ENCODE measurements at regions not wholly inside any gene's neighbourhood (a gene's known extent, or its start where the extent isn't known, plus 50 kb on each side); places are given as distances from the start of the nearest gene placed in this dataset.

DNA sequence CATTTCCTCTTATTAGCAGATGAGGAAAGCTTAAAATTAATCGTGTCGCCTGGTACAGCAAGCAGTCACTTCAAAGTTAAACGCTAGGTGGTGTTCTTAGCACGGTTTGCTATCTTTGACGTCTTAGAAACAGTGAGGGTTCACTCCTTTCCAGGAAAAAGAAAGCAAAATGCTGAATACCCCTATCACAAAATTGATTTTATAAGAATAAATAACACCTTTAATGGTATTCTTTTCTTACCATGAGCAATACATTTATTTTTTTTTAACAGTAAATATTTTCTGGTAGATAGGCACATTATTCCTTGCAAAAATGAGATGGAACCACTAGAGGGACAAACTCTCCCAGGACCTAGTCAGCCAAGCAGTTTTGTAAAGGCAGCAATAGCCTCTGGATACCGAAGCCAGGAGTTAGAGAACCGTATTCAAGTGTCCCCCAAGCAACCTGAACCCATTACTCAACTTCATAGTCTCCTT lies 153.9 kb downstream of the KDR start:
- no peak for TF ChIP-seq ZNF274 (IDR thresholded peaks at IDR 0.05; ENCODE audit: low read depth, low read length)
- no peak for TF ChIP-seq YY1 (IDR thresholded peaks at IDR 0.05; ENCODE audit: insufficient read depth, insufficient read length)
- no peak for TF ChIP-seq SUZ12 (IDR thresholded peaks at IDR 0.05; ENCODE audit: extremely low read depth, insufficient read depth, insufficient read length)
